Lung (tissue), 11 donors: ENCODE measurements at regions not wholly inside any gene's neighbourhood (a gene's known extent, or its start where the extent isn't known, plus 50 kb on each side); places are given as distances from the start of the nearest gene placed in this dataset.

Source experiments
- ATAC-seq: fragments of 200-7000 bp; cut with Tn5 transposase; one replicate; pipeline ENCODE4 v1.9.1; 2020; ENCODE audit warnings: moderate number of reproducible peaks; ENCODE audit not compliant: insufficient read depth, low FRiP score
- DNase-seq, 3 donors: peaks; one replicate each; pipeline ENCODE4 v3.0.0-alpha.2; 2013 to 2017
- H3K27ac ChIP-seq, 2 donors: one replicate each; pipeline ENCODE4 v1.5.1; 2013; ENCODE audit warnings: mild to moderate bottlenecking in 2 of 2, moderate library complexity in 2 of 2, control low read depth in 1 of 2, inconsistent platforms in 1 of 2, low read depth in 1 of 2, low read length in 1 of 2
- H3K27me3 ChIP-seq, 3 donors: one replicate each; pipeline ENCODE4 v1.5.1; 2013; ENCODE audit warnings: low read length in 2 of 3; ENCODE audit not compliant: control insufficient read depth in 3 of 3, insufficient read depth in 3 of 3
- H3K36me3 ChIP-seq, 4 donors: one replicate each; pipeline ENCODE4 v1.5.1; 2013; ENCODE audit warnings: low read length in 4 of 4, mild to moderate bottlenecking in 1 of 4, moderate library complexity in 1 of 4; ENCODE audit not compliant: control insufficient read depth in 4 of 4, insufficient read depth in 4 of 4
- H3K4me1 ChIP-seq, 5 donors: one replicate each; pipeline ENCODE4 v1.5.1; 2013; ENCODE audit warnings: low read length in 5 of 5, mild to moderate bottlenecking in 2 of 5, moderate library complexity in 1 of 5; ENCODE audit not compliant: control insufficient read depth in 5 of 5, insufficient read depth in 5 of 5
- H3K4me3 ChIP-seq: one replicate; pipeline ENCODE4 v1.5.1; 2013; ENCODE audit warnings: mild to moderate bottlenecking, control low read depth, moderate library complexity
- H3K9ac ChIP-seq, 2 donors: one replicate each; pipeline ENCODE4 v1.5.1; 2013; ENCODE audit warnings: low read length in 2 of 2, control low read depth in 1 of 2; ENCODE audit not compliant: insufficient read depth in 1 of 2
- H3K9me3 ChIP-seq, 4 donors: one replicate each; pipeline ENCODE4 v1.5.1; 2013; ENCODE audit warnings: low read length in 3 of 4, mild to moderate bottlenecking in 1 of 4, moderate library complexity in 1 of 4; ENCODE audit not compliant: control insufficient read depth in 4 of 4, insufficient read depth in 3 of 4
- CTCF ChIP-seq: IDR thresholded peaks from 2 replicates; pipeline ENCODE4 v1.5.1; 2012; ENCODE audit warnings: mild to moderate bottlenecking; ENCODE audit errors: control extremely low read depth, extremely low read depth
- WGBS, 2 donors: extraction: QIAGEN DNeasy Blood & Tissue Kit; methylation state at CpG; one replicate each; pipeline ENCODE4 v1.1.7; 2013; 5-methylcytosine and 5-hydroxymethylcytosine counted together
- donor health status: control.
- donor health status: control.
- donor health status: Bipolar disorder and iron deficiency.
- donor health status: healthy.
- donor health status: DM: yes; HTN: yes; CAD: no.

GRCh38 chr4:145387079-145387478 is 94.6 kb upstream of the SMAD1 start:
- ATAC-seq (no peak), DNase-seq (no peak)
- Histone ChIP-seq H3K27ac (no peak overlapping the region), H3K9ac (no peak overlapping the region), H3K4me1 (peaks cover 0 to 8% (median 0%) of the 10 kb centered on the region in 5 donors), H3K27me3 (no peaks in the 10 kb centered on the region), H3K9me3 (no peaks in the 10 kb centered on the region), H3K36me3 (no peaks in the 10 kb centered on the region), H3K4me3 (no peak overlapping the region)
- no peak for TF ChIP-seq CTCF
- 70 to 77% methylated on average over 3 of the region's 3 CpGs for WGBS, 2 donors

- H3K27me3 ChIP-seq: no peaks in the 10 kb centered on the region
- ATAC-seq (no peak), DNase-seq (no peak)
- no peaks in the 10 kb centered on the region for H3K4me1 ChIP-seq
- no peaks in the 10 kb centered on the region for H3K36me3 ChIP-seq
- WGBS, 2 donors: 81 to 83% methylated on average over 1 of the region's 1 CpG
- no peak for TF ChIP-seq CTCF
- no peak overlapping the region for H3K27ac ChIP-seq
- no peak overlapping the region for H3K9ac ChIP-seq
- H3K4me3 ChIP-seq: no peak overlapping the region
- no peaks in the 10 kb centered on the region for H3K9me3 ChIP-seq
These were observed 100.5 kb upstream of the SMAD1 start for GRCh38 chr4:145381163-145381562.

GRCh38 chr4:145380123-145380522 is 101.5 kb upstream of the SMAD1 start:
- H3K9ac ChIP-seq: no peak overlapping the region
- H3K27me3 ChIP-seq: no peaks in the 10 kb centered on the region
- H3K4me1 ChIP-seq: no peaks in the 10 kb centered on the region
- no peak for ATAC-seq
- no peaks in the 10 kb centered on the region for H3K36me3 ChIP-seq
- no peak overlapping the region for H3K4me3 ChIP-seq
- H3K27ac ChIP-seq: no peak overlapping the region
- TF ChIP-seq CTCF: no peak
- no peak for DNase-seq
- no peaks in the 10 kb centered on the region for H3K9me3 ChIP-seq

GRCh38 chr4:145375416-145375815 is 106.2 kb upstream of the SMAD1 start:
- no peak for TF ChIP-seq CTCF
- H3K9me3 ChIP-seq: no peaks in the 10 kb centered on the region
- H3K9ac ChIP-seq: no peak overlapping the region
- WGBS, 2 donors: 95 to 96% methylated on average over 20 of the region's 20 CpGs
- H3K36me3 ChIP-seq: no peaks in the 10 kb centered on the region
- ATAC-seq: no peak
- H3K4me3 ChIP-seq: no peak overlapping the region
- no peak overlapping the region for H3K27ac ChIP-seq
- no peaks in the 10 kb centered on the region for H3K4me1 ChIP-seq
- DNase-seq: no peak
- H3K27me3 ChIP-seq: no peaks in the 10 kb centered on the region
